Tibial artery (tissue), 4 donors: ENCODE measurements at regions not wholly inside any gene's neighbourhood (a gene's known extent, or its start where the extent isn't known, plus 50 kb on each side); places are given as distances from the start of the nearest gene placed in this dataset.

Source experiments
- DNase-seq, 2 donors: peaks; one replicate each; pipeline ENCODE4 v3.0.0-alpha.2; 2019
- H3K27ac ChIP-seq, 2 donors: fragments of 200-600 bp; sonication (generic) in 1 of 2; 1 replicate in 1 of 2; 2 replicates in 1 of 2; pipeline ENCODE4 v1.5.1; 2018 to 2019; ENCODE audit warnings: mild to moderate bottlenecking in 1 of 2
- H3K27me3 ChIP-seq, 2 donors: fragments of 200-600 bp; sonication (generic) in 1 of 2; one replicate each; pipeline versions ENCODE4 v1.5.1 to v1.6.0; 2016 to 2019
- H3K36me3 ChIP-seq, 3 donors: fragments of 200-600 bp; sonication (generic) in 2 of 3; one replicate each; pipeline ENCODE4 v1.5.1; 2016 to 2019; ENCODE audit warnings: mild to moderate bottlenecking in 2 of 3
- H3K4me1 ChIP-seq, 4 donors: fragments of 200-600 bp; sonication (generic) in 2 of 4; 1 replicate in 3 of 4; 2 replicates in 1 of 4; pipeline ENCODE4 v1.5.1; 2016 to 2019
- H3K4me3 ChIP-seq, 2 donors: fragments of 200-600 bp; sonication (generic) in 1 of 2; 1 replicate in 1 of 2; 2 replicates in 1 of 2; pipeline ENCODE4 v1.5.1; 2018 to 2019; ENCODE audit warnings: mild to moderate bottlenecking in 2 of 2
- H3K9me3 ChIP-seq, 3 donors: fragments of 200-600 bp; sonication (generic) in 1 of 3; one replicate each; pipeline ENCODE4 v1.5.1; 2016 to 2019
- CTCF ChIP-seq, 2 experiments: fragments of 200-600 bp in 1 of 2; fragments of 450-650 bp in 1 of 2; IDR thresholded peaks; one replicate each; pipeline ENCODE4 v1.5.1; 2017 to 2019; ENCODE audit warnings: antibody characterized with exemption in 2 of 2, mild to moderate bottlenecking in 1 of 2, moderate library complexity in 1 of 2
- intact Hi-C: fragments of 100-400 bp; cut with DNase I; formaldehyde crosslinking; loops from one replicate; pipeline ENCODE4 v1.15.0; 2023; ENCODE audit warnings: low total_unique reads

DNA sequence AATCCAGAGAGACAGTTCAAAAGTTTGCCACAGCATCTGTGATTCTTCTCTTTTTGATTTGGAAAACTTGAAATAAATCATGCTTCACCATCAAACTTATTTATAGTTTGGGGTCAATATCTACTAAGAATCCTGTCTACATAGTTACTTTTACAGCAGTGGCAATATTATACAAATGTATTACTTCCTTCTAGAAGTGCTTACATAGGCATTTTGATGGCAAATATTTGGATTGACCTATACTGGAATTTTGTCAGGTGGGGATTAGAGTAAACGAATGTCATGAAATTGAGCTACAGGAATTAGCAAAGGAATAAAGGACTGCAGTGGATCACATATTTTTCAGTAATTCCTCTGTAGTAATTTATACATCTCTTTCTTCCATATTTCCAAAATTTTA, 1885.5 kb upstream of the ADGRL3 start:
- Histone ChIP-seq H3K4me3 (no peak overlapping the region), H3K9me3 (no peaks in the 10 kb centered on the region), H3K27me3 (no peaks in the 10 kb centered on the region), H3K36me3 (no peaks in the 10 kb centered on the region), H3K27ac (no peak overlapping the region), H3K4me1 (no peaks in the 10 kb centered on the region)
- no peak for DNase-seq
- intact Hi-C loops: no loop called here
- TF ChIP-seq CTCF (IDR thresholded peaks at IDR 0.05): no peak

GRCh38 chr4:59339631-59340030, 1860.5 kb upstream of the ADGRL3 start:
- Histone ChIP-seq H3K4me1 (no peaks in the 10 kb centered on the region), H3K9me3 (no peaks in the 10 kb centered on the region), H3K36me3 (no peaks in the 10 kb centered on the region), H3K4me3 (no peak overlapping the region), H3K27me3 (no peaks in the 10 kb centered on the region), H3K27ac (no peak overlapping the region)
- intact Hi-C loops: no loop called here
- no peak for TF ChIP-seq CTCF (IDR thresholded peaks at IDR 0.05)
- no peak for DNase-seq

DNA sequence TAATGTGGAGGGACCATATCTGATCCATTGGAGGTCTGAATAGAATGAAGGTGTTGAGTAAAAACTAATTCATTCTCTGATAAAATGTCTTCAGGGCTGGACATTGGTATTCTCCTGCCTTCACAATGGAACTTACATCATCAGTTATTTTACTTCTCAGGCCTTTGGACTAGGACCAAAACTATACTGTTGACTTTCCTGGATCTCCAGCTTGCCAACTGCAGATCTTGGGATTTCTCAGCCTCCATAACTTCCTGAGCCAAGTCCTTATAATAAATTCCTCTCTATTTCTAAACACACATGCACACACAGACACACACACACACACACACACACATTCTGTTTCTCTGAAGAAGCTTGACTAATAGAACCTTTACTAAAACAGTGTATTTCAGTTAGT, 1858.6 kb upstream of the ADGRL3 start:
- Histone ChIP-seq H3K4me3 (no peak overlapping the region), H3K9me3 (no peaks in the 10 kb centered on the region), H3K4me1 (no peaks in the 10 kb centered on the region), H3K27me3 (no peaks in the 10 kb centered on the region), H3K27ac (no peak overlapping the region), H3K36me3 (no peaks in the 10 kb centered on the region)
- no peak for DNase-seq
- no peak for TF ChIP-seq CTCF (IDR thresholded peaks at IDR 0.05)
- intact Hi-C loops: no loop called here

GRCh38 chr4:59348949-59349348, 1851.2 kb upstream of the ADGRL3 start:
- Histone ChIP-seq H3K9me3 (no peaks in the 10 kb centered on the region), H3K27me3 (no peaks in the 10 kb centered on the region), H3K4me3 (no peak overlapping the region), H3K4me1 (no peaks in the 10 kb centered on the region), H3K27ac (no peak overlapping the region), H3K36me3 (no peaks in the 10 kb centered on the region)
- DNase-seq: no peak
- intact Hi-C loops: no loop called here
- TF ChIP-seq CTCF (IDR thresholded peaks at IDR 0.05): no peak

DNA sequence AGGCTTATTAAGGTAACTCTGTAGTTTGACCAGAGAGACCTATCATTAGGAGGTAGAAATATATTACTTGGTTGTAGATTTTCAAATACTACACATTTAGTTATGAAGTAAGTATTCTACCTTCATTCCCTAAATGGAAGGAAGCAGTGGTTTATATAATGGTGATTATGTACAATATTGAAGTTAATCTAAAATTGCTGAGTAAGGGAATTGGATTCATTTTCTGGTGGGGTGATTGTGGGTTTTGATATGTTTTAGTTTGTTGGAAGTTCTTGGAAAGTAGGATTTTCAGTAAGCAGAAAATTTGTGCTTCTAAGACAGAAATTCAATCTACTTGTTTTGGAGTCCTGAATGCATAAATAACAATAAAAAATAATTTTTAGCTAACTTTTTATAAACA, 1830.9 kb upstream of the ADGRL3 start:
- intact Hi-C loops: no loop called here
- Histone ChIP-seq H3K9me3 (no peaks in the 10 kb centered on the region), H3K4me3 (no peak overlapping the region), H3K4me1 (no peaks in the 10 kb centered on the region), H3K27ac (no peak overlapping the region), H3K36me3 (no peaks in the 10 kb centered on the region), H3K27me3 (no peaks in the 10 kb centered on the region)
- no peak for DNase-seq
- no peak for TF ChIP-seq CTCF (IDR thresholded peaks at IDR 0.05)

GRCh38 chr4:59374416-59374815, 1825.7 kb upstream of the ADGRL3 start:
- H3K4me3 ChIP-seq: no peak overlapping the region
- H3K27ac ChIP-seq: no peak overlapping the region
- no peaks in the 10 kb centered on the region for H3K36me3 ChIP-seq
- no peak for TF ChIP-seq CTCF (IDR thresholded peaks at IDR 0.05)
- no peak for DNase-seq
- H3K9me3 ChIP-seq: peaks cover 0 to 9% (median 0%) of the 10 kb centered on the region in 3 donors
- intact Hi-C loops: no loop called here
- H3K27me3 ChIP-seq: no peaks in the 10 kb centered on the region
- H3K4me1 ChIP-seq: no peaks in the 10 kb centered on the region
